GM19328 (cell line): ENCODE measurements at regions not wholly inside any gene's neighbourhood (a gene's known extent, or its start where the extent isn't known, plus 50 kb on each side); places are given as distances from the start of the nearest gene placed in this dataset.

Source experiments
- ATAC-seq: cut with Tn5 transposase; IDR thresholded peaks from one replicate; pipeline ENCODE4 v1.9.1; 2021; ENCODE audit warnings: mild to moderate bottlenecking, moderate library complexity; ENCODE audit not compliant: unreplicated experiment

- ATAC-seq: no peak
Observed at GRCh38 chr2:15776629-15776919, 163.8 kb upstream of the MYCN start.

GRCh38 chr2:15776992-15777702 is 163.2 kb upstream of the MYCN start:
- no peak for ATAC-seq

- ATAC-seq: no peak
Observed at GRCh38 chr2:15777795-15778371, 162.5 kb upstream of the MYCN start.

- ATAC-seq: no peak
Observed at GRCh38 chr2:15778529-15779219, 161.7 kb upstream of the MYCN start.

- ATAC-seq: no peak
Observed at GRCh38 chr2:15779381-15780041, 160.8 kb upstream of the MYCN start.

GRCh38 chr2:15780234-15780633 is 160.1 kb upstream of the MYCN start:
- ATAC-seq: no peak

- no peak for ATAC-seq
Observed at GRCh38 chr2:15780912-15781574, 159.3 kb upstream of the MYCN start.

- no peak for ATAC-seq
Observed at GRCh38 chr2:15782009-15782751, 158.2 kb upstream of the MYCN start.

- no peak for ATAC-seq
Observed at GRCh38 chr2:15782769-15783294, 157.5 kb upstream of the MYCN start.

GRCh38 chr2:15783489-15783888 is 156.9 kb upstream of the MYCN start:
- ATAC-seq: no peak

GRCh38 chr2:15784106-15784885 is 156.1 kb upstream of the MYCN start:
- no peak for ATAC-seq

- no peak for ATAC-seq
Observed at GRCh38 chr2:15784886-15785801, 155.2 kb upstream of the MYCN start.

- no peak for ATAC-seq
Observed at GRCh38 chr2:15786003-15786654, 154.2 kb upstream of the MYCN start.

- no peak for ATAC-seq
Observed at GRCh38 chr2:15786901-15787300, 153.4 kb upstream of the MYCN start.

- ATAC-seq: no peak
Observed at GRCh38 chr2:15787535-15788454, 152.6 kb upstream of the MYCN start.

- no peak for ATAC-seq
Observed at GRCh38 chr2:15788455-15788829, 151.9 kb upstream of the MYCN start.

GRCh38 chr2:15788830-15789229 is 151.5 kb upstream of the MYCN start:
- ATAC-seq: no peak
